GM10248 (cell line): ENCODE measurements at regions not wholly inside any gene's neighbourhood (a gene's known extent, or its start where the extent isn't known, plus 50 kb on each side); places are given as distances from the start of the nearest gene placed in this dataset.

Source experiments
- CTCF ChIA-PET: fragments of 300-600 bp; sonication (Branson Sonifier 250); formaldehyde crosslinking; extraction: SDS; loops from one replicate; lab custom pipeline; 2021; ENCODE audit warnings: antibody characterized with exemption; lab: Yijun Ruan, JAX
- POLR2A ChIA-PET: fragments of 350-650 bp; sonication (Branson Sonifier 250); formaldehyde crosslinking; extraction: SDS; loops from one replicate; lab custom pipeline; 2020; ENCODE audit warnings: antibody characterized with exemption; lab: Yijun Ruan, JAX
- DNase-seq: peaks from one replicate; pipeline ENCODE4 v3.0.0; 2012; ENCODE audit errors: extremely low spot score
- TF ChIP-seq, protein P1 (sequence below): IDR thresholded peaks from 2 replicates; pipeline ENCODE4 v1.5.1; 2012; ENCODE audit warnings: mild to moderate bottlenecking, low read depth; ENCODE audit errors: extremely low read depth, missing control alignments, control extremely low read depth

DNA sequence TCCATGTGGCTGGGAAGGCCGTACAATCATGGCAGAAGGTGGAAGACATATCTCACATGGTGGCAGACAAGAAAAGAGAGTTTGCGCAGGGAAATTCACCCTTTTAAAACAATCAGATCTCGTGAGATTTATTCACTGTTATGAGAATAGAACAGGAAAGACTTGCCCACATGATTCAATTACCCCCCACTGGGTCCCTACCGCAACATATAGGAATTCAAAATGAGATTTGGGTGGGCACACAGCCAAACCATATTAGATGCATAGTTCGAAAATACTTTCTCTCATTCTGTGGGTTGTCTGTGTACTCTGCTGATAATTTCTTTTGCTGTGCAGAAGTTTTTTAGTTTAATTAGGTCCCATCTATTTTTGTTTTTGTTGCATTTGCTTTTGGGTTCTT is 990.3 kb downstream of the PLA2G4A start:
- CTCF ChIA-PET = no interaction called here
- POLR2A ChIA-PET = no interaction called here
- TF ChIP-seq, protein P1, sequence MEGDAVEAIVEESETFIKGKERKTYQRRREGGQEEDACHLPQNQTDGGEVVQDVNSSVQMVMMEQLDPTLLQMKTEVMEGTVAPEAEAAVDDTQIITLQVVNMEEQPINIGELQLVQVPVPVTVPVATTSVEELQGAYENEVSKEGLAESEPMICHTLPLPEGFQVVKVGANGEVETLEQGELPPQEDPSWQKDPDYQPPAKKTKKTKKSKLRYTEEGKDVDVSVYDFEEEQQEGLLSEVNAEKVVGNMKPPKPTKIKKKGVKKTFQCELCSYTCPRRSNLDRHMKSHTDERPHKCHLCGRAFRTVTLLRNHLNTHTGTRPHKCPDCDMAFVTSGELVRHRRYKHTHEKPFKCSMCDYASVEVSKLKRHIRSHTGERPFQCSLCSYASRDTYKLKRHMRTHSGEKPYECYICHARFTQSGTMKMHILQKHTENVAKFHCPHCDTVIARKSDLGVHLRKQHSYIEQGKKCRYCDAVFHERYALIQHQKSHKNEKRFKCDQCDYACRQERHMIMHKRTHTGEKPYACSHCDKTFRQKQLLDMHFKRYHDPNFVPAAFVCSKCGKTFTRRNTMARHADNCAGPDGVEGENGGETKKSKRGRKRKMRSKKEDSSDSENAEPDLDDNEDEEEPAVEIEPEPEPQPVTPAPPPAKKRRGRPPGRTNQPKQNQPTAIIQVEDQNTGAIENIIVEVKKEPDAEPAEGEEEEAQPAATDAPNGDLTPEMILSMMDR = no peak
- DNase-seq = no peak

DNA sequence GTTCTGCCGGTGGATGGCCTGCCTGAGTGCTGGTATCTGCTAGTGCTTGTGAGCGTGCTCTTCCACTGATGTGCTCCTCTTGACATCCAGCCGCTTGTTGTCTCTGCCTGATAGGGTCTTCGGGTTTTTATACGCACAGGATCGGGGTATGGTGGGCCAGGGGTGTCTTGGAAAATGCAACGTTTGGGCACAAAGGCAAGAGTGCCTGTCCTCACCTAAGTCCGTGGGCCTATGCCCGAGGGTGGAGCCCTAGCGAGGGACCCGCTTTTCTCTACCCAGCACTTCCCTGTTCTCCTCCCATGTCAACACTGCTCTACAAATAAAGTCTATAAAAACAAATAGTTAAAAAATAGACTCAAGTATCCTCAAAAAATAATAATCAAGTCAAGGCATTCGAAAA is 1007.8 kb downstream of the PLA2G4A start:
- TF ChIP-seq, protein P1 = no peak
- CTCF ChIA-PET = no interaction called here
- POLR2A ChIA-PET = no interaction called here

DNA sequence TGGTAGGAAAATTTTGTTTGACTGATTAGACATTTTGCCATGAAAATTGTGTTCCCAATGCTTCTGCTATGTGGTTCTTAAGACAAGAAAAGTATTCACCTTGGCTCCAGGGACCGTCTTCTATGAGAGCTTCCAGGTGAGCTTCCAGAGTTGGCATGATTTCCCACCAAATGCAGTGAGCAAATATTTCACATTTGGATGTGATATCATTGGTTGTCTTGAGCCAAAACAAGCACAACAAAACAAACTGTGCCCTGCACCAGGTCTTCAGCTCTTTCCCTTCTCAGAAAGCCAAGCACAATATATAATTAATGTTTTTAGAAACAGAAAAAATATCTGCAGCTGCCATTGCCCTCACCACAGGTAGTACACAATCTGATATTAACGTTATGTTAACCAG is 1009.0 kb downstream of the PLA2G4A start:
- POLR2A ChIA-PET = no interaction called here
- CTCF ChIA-PET = no interaction called here

More for the DNA sequence above, 1007.8 kb downstream of the PLA2G4A start:
- no peak for DNase-seq

DNA sequence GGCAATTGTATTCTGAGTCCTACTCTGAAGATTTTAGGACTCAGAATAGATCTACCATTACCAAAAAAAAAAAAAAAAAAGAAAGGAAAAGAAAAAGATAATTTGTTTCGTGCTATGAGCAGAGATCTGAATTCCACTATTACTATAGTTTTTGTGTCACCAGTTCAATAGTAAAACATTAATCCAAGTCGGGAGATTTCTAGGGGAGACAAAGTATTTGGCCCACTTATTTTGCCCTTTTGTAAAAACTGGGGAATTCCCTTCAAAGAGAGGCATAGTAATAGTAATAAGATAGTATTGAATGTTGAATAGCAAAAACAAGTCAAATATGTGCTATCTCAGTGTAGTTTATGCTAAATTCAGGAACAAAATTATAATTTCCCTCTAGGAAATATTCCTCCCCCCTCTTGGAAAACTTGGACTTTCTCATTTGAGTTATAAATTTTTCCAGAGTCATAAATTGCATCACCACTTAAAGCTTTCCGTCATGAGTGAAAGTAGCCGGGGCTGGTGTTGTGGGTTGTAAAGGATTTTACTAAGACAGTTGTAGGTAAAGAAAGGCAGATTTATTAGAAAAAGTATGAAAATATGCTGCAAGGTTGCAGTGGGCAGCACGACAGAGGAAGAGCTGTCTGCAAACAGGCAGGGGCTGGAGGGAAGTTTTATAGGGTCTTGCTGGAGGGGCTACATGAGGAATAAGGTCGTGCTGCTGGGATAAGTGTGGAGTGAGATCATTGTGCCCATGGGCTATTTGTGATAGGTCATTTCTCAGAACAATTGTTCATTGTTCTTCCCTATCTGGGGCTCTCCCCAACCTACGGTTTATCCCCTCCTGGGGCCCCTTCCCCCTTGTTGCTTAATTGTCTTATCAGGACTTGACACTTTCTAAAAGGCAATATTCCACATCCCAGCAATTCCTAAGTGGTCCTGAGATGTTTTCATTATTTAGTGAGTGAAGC is 1009.9 kb downstream of the PLA2G4A start:
- CTCF ChIA-PET = no interaction called here
- no peak for DNase-seq
- POLR2A ChIA-PET = no interaction called here
- TF ChIP-seq, protein P1 = no peak

More for the DNA sequence above, 1009.0 kb downstream of the PLA2G4A start:
- TF ChIP-seq, protein P1 = no peak
- DNase-seq = no peak

GRCh38 chr1:187839873-187840272 is 1011.1 kb downstream of the PLA2G4A start:
- CTCF ChIA-PET = no interaction called here
- POLR2A ChIA-PET = no interaction called here
- TF ChIP-seq, protein P1 = no peak
- DNase-seq = no peak

- POLR2A ChIA-PET = no interaction called here
- no peak for DNase-seq
- CTCF ChIA-PET = interaction anchor here (1.1 kb wide), 1 partner anchor 21 kb away, joined by 3 read pairs; no protein-coding TSS in a partner anchor
- TF ChIP-seq, protein P1 = no peak
Measured at GRCh38 chr1:187840557-187840956, 1011.8 kb downstream of the PLA2G4A start.
